CD14-positive monocyte (primary cell): ENCODE measurements at regions not wholly inside any gene's neighbourhood (a gene's known extent, or its start where the extent isn't known, plus 50 kb on each side); places are given as distances from the start of the nearest gene placed in this dataset.

Source experiments
- DNase-seq, 3 donors: peaks; one replicate each; pipeline ENCODE4 v3.0.0-alpha.2; 2011 to 2022
- H2AFZ ChIP-seq: 2 replicates; pipeline ENCODE4 v1.6.0; 2012; ENCODE audit warnings: mild to moderate bottlenecking, low read depth, low read length, inconsistent platforms; ENCODE audit not compliant: insufficient read depth, poor library complexity, severe bottlenecking
- H3K27ac ChIP-seq, 2 donors: 1 replicate in 1 of 2; 2 replicates in 1 of 2; pipeline ENCODE4 v1.5.1; 2012 to 2013; ENCODE audit warnings: low read length in 2 of 2, control low read depth in 1 of 2, inconsistent platforms in 1 of 2, low read depth in 1 of 2, mild to moderate bottlenecking in 1 of 2
- H3K27me3 ChIP-seq, 2 donors: one replicate each; pipeline versions ENCODE4 v1.6.0 to v1.6.1; 2011 to 2013; ENCODE audit warnings: low read length in 2 of 2; ENCODE audit not compliant: control insufficient read depth in 2 of 2, insufficient read depth in 2 of 2
- H3K36me3 ChIP-seq, 2 donors: replicated peaks in 1 of 2; 1 replicate in 1 of 2; 2 replicates in 1 of 2; pipeline versions ENCODE4 v1.5.1 to v1.6.1; 2012 to 2013; ENCODE audit warnings: low read length in 2 of 2, control low read depth in 1 of 2, inconsistent platforms in 1 of 2, mild to moderate bottlenecking in 1 of 2; ENCODE audit not compliant: insufficient read depth in 2 of 2, control insufficient read depth in 1 of 2
- H3K4me1 ChIP-seq, 2 donors: 1 replicate in 1 of 2; 2 replicates in 1 of 2; pipeline versions ENCODE4 v1.5.1 to v1.6.1; 2012 to 2013; ENCODE audit warnings: low read length in 2 of 2, control low read depth in 1 of 2, inconsistent platforms in 1 of 2, mild to moderate bottlenecking in 1 of 2, moderate library complexity in 1 of 2; ENCODE audit not compliant: insufficient read depth in 2 of 2, control insufficient read depth in 1 of 2
- H3K4me2 ChIP-seq: replicated peaks from 2 replicates; pipeline ENCODE3; 2012; ENCODE audit warnings: low read length, moderate library complexity, mild to moderate bottlenecking; ENCODE audit not compliant: poor library complexity, severe bottlenecking; ENCODE audit errors: extremely low read depth
- H3K4me3 ChIP-seq, 3 experiments: fragments of 200-600 bp in 1 of 3; sonication (generic) in 1 of 3; replicated peaks in 1 of 3; 1 replicate in 2 of 3; 2 replicates in 1 of 3; pipeline ENCODE4 v1.5.1; 2011 to 2013; ENCODE audit warnings: low read length in 3 of 3, mild to moderate bottlenecking in 3 of 3, control low read depth in 2 of 3, low read depth in 2 of 3, inconsistent platforms in 1 of 3, moderate library complexity in 1 of 3
- H3K79me2 ChIP-seq: 2 replicates; pipeline ENCODE4 v1.6.0; 2012; ENCODE audit warnings: mild to moderate bottlenecking, control low read depth, inconsistent platforms, low read length, moderate library complexity; ENCODE audit not compliant: insufficient read depth
- H3K9ac ChIP-seq: 2 replicates; pipeline ENCODE4 v1.6.0; 2017; ENCODE audit warnings: low read length, mild to moderate bottlenecking; ENCODE audit not compliant: insufficient read depth, poor library complexity, severe bottlenecking
- H3K9me3 ChIP-seq, 2 donors: replicated peaks in 1 of 2; 1 replicate in 1 of 2; 2 replicates in 1 of 2; pipeline versions ENCODE4 v1.5.1 to v1.6.1; 2012 to 2013; ENCODE audit warnings: low read length in 2 of 2, control low read depth in 1 of 2; ENCODE audit not compliant: control insufficient read depth in 1 of 2, insufficient read depth in 1 of 2
- H4K20me1 ChIP-seq: 2 replicates; pipeline ENCODE4 v1.6.0; 2012; ENCODE audit warnings: mild to moderate bottlenecking, low read length, control low read depth, moderate library complexity; ENCODE audit not compliant: insufficient read depth
- H3K27ac Mint-ChIP-seq, 7 donors: one replicate each; pipeline ENCODE4 v1.8.0; 2020; ENCODE audit warnings: mild to moderate bottlenecking in 7 of 7, mixed read lengths in 7 of 7, moderate library complexity in 6 of 7, inconsistent platforms in 2 of 7
- H3K27me3 Mint-ChIP-seq, 3 donors: one replicate each; pipeline ENCODE4 v1.8.0; 2021 to 2022; ENCODE audit warnings: low read depth in 3 of 3, mild to moderate bottlenecking in 3 of 3, mixed read lengths in 3 of 3, moderate library complexity in 3 of 3, inconsistent platforms in 1 of 3
- H3K36me3 Mint-ChIP-seq, 2 donors: one replicate each; pipeline ENCODE4 v1.8.0; 2020; ENCODE audit warnings: mixed read lengths in 2 of 2, inconsistent platforms in 1 of 2, mild to moderate bottlenecking in 1 of 2
- H3K4me1 Mint-ChIP-seq: one replicate; pipeline ENCODE4 v1.8.0; 2020; ENCODE audit warnings: mild to moderate bottlenecking, mixed read lengths
- H3K4me3 Mint-ChIP-seq, 2 donors: one replicate each; pipeline ENCODE4 v1.8.0; 2020; ENCODE audit warnings: mild to moderate bottlenecking in 2 of 2, mixed read lengths in 2 of 2, moderate library complexity in 1 of 2
- H3K9me3 Mint-ChIP-seq, 7 donors: one replicate each; pipeline ENCODE4 v1.8.0; 2020 to 2022; ENCODE audit warnings: mixed read lengths in 7 of 7, mild to moderate bottlenecking in 6 of 7, moderate library complexity in 6 of 7, inconsistent platforms in 2 of 7
- CTCF ChIP-seq: fragments of 200-600 bp; IDR thresholded peaks from one replicate; pipeline ENCODE4 v1.8.0; 2022; ENCODE audit warnings: antibody characterized with exemption, mild to moderate bottlenecking
- WGBS: methylation state at CpG from one replicate; pipeline ENCODE4 v1.1.5; 2013; ENCODE audit warnings: missing lambda C conversion rate; ENCODE audit not compliant: insufficient coverage; 5-methylcytosine and 5-hydroxymethylcytosine counted together
- intact Hi-C, 2 donors: fragments of 100-400 bp; cut with micrococcal nuclease; formaldehyde crosslinking; loops; one replicate each; pipeline versions ENCODE4 v1.15.0 to v1.15.1; 2023

DNA sequence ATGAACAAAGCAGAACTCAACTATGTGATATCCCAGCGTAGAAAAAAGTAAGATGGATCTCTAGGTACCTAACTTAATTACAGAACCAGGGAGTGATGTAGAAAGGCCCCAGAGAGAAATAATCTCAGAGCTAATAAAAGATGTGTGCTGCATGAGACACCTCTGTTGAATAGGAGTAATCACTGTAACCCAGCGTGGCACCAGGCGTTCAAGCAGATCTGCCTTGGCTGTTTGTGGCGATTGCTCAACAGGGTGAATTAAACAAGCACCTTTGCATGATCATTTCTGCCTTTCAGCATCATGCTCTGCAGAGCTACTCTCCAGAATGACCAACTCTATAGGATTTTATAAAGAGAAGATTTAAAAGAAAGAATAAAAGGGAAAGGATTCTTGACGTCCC, 81.7 kb upstream of the KCNIP4 start:
- peaks cover 0 to 5% (median 0%) of the 10 kb centered on the region in 7 donors for H3K9me3 Mint-ChIP-seq
- 100% methylated on average over 2 of the region's 5 CpGs for WGBS
- no peak overlapping the region for H3K4me2 ChIP-seq
- no peaks in the 10 kb centered on the region for H3K4me1 ChIP-seq
- no peak overlapping the region for H2AFZ ChIP-seq
- no peaks in the 10 kb centered on the region for H3K79me2 ChIP-seq
- no peak overlapping the region for H3K27ac ChIP-seq
- H3K36me3 Mint-ChIP-seq = no peaks in the 10 kb centered on the region
- no peaks in the 10 kb centered on the region for H3K9me3 ChIP-seq
- no peaks in the 10 kb centered on the region for H3K36me3 ChIP-seq
- no peak overlapping the region for H3K27ac Mint-ChIP-seq
- no peak for DNase-seq
- H3K4me3 Mint-ChIP-seq = no peak overlapping the region
- peaks cover 0 to 2% (median 0%) of the 10 kb centered on the region in 3 donors for H3K27me3 Mint-ChIP-seq
- H3K4me3 ChIP-seq = no peak overlapping the region
- no peaks in the 10 kb centered on the region for H3K4me1 Mint-ChIP-seq
- no peaks in the 10 kb centered on the region for H4K20me1 ChIP-seq
- no peaks in the 10 kb centered on the region for H3K27me3 ChIP-seq
- no peak overlapping the region for H3K9ac ChIP-seq
- intact Hi-C loops = no loop called here
- TF ChIP-seq CTCF = no peak

DNA sequence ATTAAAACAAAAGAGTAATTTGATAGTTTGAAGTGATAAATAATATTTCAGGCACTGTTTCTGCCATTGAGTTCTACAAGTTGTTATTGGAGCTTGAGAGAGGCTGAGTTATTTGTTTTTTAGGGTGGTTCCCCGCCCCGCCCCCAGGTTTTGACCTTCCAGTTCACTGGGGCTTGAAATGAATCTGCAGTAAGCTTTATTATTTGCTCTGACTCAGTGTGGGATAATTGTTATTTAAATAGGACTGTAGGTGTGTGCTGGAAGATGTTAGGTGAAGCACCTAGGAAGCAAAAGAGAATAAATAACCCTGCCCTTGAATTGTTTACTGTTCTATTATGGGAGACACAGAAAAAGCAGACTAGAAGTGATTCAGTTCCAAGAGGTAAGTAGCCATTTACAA, 81.2 kb upstream of the KCNIP4 start:
- H3K27ac Mint-ChIP-seq = no peak overlapping the region
- no peak for DNase-seq
- H3K9me3 Mint-ChIP-seq = peaks cover 0 to 5% (median 0%) of the 10 kb centered on the region in 7 donors
- intact Hi-C loops = no loop called here
- H3K4me1 Mint-ChIP-seq = no peaks in the 10 kb centered on the region
- no peak overlapping the region for H3K4me3 ChIP-seq
- no peaks in the 10 kb centered on the region for H3K36me3 ChIP-seq
- no peaks in the 10 kb centered on the region for H3K79me2 ChIP-seq
- H3K4me2 ChIP-seq = no peak overlapping the region
- no peaks in the 10 kb centered on the region for H3K36me3 Mint-ChIP-seq
- H2AFZ ChIP-seq = no peak overlapping the region
- no peaks in the 10 kb centered on the region for H3K4me1 ChIP-seq
- H3K27ac ChIP-seq = no peak overlapping the region
- peaks cover 0 to 2% (median 0%) of the 10 kb centered on the region in 3 donors for H3K27me3 Mint-ChIP-seq
- H4K20me1 ChIP-seq = no peaks in the 10 kb centered on the region
- no peak overlapping the region for H3K9ac ChIP-seq
- no peak overlapping the region for H3K4me3 Mint-ChIP-seq
- TF ChIP-seq CTCF = no peak
- no peaks in the 10 kb centered on the region for H3K27me3 ChIP-seq
- 89% methylated on average over 2 of the region's 2 CpGs for WGBS
- no peaks in the 10 kb centered on the region for H3K9me3 ChIP-seq
